ENCODE measurements at regions not wholly inside any gene's neighbourhood (a gene's known extent, or its start where the extent isn't known, plus 50 kb on each side); places are given as distances from the start of the nearest gene placed in this dataset.

DNA sequence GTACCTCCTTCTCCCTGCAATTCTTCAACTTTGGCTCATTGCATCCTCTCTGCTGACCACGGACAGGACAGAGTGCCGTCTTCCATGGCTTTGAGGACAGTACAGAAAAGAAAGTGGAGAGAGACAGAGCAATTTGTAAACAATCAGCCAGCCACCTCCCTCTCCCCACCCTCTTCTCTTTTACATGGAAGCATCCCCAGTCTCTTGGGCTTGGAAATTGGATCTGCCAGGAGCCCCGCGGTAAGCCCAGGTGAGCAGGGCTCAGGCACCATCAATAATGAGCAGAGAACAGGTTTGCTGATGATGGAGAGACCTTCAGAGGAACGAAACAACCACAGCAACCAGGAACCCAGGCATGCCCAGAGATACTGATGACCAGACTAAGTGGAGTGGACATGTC, 194.9 kb upstream of the TNRC6C start:
- FAIRE-seq: no peak

GRCh38 chr17:77765292-77765691, 193.2 kb upstream of the TNRC6C start:
- FAIRE-seq: no peak

- no peak for FAIRE-seq
These were observed 191.4 kb upstream of the TNRC6C start for GRCh38 chr17:77767148-77767547.

DNA sequence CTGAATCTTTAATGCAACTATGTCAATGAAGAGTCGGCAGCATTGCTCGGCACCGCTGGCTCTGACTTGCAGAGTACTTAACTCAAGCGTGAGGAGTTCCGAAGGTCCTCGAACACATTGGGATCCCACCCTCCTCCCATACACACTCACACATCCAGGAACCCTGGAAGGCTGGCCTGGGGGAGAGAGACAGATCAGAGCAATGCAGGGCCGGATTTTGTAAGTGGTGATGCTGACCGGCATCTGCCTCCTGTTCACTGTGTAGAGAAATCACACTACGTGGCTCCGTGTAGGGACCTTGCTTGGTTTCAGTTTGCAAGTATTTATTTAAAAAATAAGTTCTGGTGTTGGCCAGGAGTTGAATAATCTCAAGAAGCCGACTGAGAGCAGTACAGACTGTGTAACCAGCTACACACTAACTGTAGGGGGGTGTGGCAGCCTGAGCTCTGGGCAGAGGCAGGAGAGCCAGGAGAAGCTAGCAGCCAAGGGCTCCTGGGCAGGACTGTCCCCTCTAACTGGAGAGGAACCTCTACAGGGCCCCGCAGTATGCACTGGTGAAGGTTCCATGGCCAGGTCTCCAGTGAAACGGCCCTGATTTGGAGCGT, 190.2 kb upstream of the TNRC6C start:
- no peak for FAIRE-seq

GRCh38 chr17:77769215-77769614, 189.3 kb upstream of the TNRC6C start:
- FAIRE-seq: no peak

DNA sequence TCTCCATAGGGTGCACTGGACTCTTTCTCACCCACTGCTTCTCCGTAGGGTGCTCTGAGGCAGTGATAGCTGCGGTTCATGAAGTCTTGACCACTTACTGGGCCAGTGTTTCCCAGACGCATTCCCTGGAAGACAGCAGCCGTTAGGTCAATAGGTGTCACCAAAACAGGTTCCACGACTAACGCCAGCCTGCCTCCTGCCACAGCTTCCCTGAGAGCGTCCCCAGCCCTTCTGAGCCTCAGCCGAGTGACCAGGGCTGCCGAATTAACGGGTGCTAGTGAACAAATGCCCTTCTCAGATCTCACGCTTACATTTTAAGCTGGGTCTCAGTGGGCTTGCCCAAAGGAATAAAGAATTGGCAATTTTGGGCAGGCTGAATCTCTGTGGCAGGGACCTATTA, 188.7 kb upstream of the TNRC6C start:
- no peak for FAIRE-seq

DNA sequence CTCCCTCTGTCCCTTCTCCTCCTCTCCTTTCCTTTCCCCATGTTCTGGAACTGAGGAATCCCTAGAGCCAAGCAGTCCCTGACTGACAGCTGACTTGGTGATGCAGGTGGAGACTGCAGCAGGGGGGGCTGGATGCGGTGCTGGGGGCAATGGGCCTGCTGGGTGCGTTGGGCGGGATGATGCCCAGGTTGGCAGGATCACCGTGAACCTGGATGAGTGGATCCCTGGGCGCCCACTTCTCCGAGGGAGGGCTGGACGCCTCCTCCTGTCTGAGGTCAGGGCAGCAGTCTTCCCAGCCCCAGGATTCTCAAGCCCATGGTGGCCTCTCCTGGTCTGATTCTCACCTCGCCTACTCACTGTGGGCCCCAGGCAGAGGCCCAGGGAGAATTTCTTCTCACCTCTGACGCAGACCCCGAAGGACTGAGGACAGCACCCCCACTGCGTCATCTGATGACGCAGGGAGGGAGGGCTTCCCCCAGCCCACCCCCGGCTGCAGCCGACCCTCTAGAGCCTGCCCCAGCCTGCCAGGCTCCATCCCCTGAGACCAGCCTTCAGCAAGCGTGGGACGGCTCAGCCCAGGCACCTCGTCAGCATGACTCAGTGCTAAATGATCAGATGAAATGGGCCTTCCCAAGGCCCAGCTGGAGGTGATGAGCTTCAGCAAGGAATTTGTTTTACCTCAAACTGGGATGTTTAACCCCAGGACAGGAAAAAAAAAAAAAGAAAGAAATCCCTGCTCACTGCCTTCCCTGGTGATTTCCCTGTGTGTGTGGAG, 188.0 kb upstream of the TNRC6C start:
- no peak for FAIRE-seq

DNA sequence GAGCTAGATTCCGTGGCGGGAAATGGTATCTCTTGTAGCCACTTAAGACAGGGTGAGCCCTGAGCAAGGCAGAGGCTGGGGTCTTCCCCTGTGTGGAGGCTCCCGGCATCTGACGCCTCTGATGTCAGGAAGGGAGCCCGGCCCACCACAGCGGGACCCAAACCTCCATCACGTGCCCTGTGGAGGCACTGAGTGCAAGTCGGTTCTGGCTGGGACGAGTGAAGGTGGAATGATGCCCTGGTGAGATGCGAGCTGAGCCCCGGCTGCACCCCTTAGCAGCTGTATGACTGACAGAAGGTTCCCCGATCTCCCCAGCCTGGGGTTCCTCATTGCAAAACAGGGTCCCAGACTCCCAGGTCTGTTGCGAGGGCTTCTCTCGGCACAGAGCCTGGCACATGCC, 187.4 kb upstream of the TNRC6C start:
- FAIRE-seq: no peak

DNA sequence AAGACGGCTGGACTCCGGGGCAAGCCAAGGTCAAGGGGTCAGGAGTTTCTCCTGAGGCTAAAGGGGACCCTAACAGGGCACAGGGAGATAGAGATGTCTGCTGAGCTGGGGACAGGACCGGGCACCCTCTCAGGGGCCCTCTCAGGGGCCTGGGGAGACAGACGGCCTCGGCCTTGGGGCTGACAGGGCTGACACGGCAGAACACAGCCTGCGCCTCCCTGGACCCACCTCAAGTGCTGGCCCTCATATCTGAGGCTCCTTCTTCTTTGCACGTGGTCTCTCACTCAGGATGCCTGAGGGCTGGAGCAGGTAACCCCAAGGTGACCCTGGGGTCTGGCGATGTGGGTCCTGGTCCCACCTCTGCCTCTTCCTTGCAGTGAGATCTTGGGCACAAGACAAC, 186.9 kb upstream of the TNRC6C start:
- no peak for FAIRE-seq

- no peak for FAIRE-seq
These were observed 186.5 kb upstream of the TNRC6C start for GRCh38 chr17:77771998-77772397.

- no peak for FAIRE-seq
These were observed 186.0 kb upstream of the TNRC6C start for GRCh38 chr17:77772461-77772897.

GRCh38 chr17:77772899-77773358, 185.6 kb upstream of the TNRC6C start:
- no peak for FAIRE-seq

DNA sequence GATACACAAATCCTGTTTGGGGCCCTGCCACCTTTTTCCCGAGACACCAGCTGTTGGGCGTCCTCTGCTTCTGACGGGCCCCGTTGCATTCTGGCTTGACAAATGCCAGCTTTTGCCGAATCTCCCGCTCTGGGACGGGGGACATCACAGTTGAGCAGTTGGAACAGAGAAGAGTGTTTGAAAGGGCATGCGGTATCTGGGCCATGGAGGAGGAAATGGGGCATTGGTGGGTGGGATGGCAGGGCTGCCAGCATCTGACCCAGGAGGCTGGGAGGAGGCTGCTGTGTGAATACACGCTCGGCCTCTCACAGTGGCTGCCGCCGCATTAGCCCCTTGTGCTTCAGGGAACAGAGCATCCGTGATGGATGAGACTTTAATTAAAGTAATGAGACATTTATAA, 184.3 kb upstream of the TNRC6C start:
- FAIRE-seq: no peak

DNA sequence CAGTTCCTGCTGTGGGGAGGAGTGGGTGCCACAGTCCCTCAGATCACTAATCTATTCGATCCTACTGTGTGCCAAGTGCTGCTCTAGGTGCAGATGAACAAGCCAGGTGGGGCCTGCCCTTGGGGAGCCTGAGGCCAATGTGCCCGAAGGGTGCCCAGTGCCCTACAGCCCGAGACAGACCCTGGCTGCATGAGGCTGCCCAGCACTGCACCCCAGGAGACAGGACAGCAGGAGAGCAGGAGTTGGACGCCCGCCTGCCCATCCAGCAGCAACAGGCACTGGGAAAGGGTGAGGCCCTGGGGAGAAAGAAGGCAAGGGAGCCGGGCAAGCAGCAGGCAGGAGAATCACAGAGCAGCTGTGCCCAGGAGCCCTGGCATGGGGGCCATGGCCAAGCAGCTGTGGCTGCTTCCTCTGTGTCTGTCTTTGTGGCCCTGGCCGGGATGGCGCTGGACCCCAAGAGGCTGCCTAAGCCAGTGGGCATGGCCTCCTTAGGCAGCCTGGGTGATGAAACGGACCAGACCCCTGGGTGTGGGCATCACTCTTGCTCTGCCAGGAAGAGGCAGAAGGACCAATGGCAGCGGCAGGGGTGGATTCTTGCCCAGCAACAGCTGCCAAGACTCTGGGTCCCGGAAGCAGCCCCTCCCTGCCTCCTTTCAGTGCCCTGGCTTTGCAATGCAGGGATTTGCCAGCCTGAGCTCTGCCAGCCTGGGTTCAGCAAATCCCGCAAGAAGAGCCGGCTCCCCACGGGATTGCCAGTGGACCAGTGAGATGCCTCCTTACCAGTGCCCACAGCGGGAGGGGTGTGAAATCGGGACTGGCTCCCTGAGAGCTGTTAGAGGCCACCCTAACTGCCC, 179.6 kb upstream of the TNRC6C start:
- FAIRE-seq: no peak

- FAIRE-seq: no peak
These were observed 178.6 kb upstream of the TNRC6C start for GRCh38 chr17:77779711-77780539.

DNA sequence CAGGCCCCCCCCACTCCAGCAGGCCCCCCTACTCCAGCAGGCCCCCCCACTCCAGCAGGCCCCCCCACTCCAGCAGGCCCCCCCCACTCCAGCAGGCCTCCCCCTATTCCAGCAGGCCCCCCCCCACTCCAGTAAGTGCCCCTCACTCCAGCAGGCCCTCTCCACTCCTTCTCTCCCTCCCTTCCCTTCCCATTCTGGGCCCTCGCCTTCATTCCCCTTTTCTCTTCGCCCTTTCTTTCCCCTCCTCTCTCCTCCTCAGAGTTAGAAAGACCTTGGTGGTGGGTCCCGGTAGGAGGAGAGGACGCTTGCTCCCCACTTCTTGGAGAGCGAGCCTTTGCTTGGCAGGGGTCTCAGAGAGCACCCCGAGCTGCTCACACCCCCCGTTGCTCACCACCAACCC, 177.0 kb upstream of the TNRC6C start:
- no peak for FAIRE-seq

DNA sequence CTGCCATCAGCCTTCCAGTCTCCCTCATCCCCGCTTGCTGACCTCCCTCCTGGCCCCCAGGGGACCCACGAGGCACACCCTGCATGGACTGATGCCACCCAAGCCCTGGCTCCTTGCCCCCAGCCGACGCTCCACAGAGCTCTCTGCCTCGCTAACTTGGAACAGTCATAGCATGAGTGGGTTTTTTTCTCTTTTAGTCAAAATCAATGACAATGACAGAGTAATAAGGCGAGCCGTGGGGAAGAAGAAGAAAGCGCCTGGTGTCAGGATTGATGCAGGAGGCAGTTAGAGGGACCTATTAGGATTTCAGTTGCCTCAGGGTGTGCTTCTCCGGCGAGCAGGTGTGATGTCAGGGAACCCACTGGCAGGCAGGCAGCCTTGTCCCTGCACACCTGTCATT, 176.3 kb upstream of the TNRC6C start:
- FAIRE-seq: no peak

- no peak for FAIRE-seq
These were observed 175.9 kb upstream of the TNRC6C start for GRCh38 chr17:77782611-77783010.

GRCh38 chr17:77783991-77784820, 174.3 kb upstream of the TNRC6C start:
- FAIRE-seq: no peak

GRCh38 chr17:77785312-77785905, 173.1 kb upstream of the TNRC6C start:
- FAIRE-seq: no peak

- no peak for FAIRE-seq
These were observed 172.4 kb upstream of the TNRC6C start for GRCh38 chr17:77786090-77786489.

Measured in colon (tissue), 2 donors.